NCI-H2029 treated with DMSO at 0.1 percent for 48 hours (cell line): ENCODE measurements at regions not wholly inside any gene's neighbourhood (a gene's known extent, or its start where the extent isn't known, plus 50 kb on each side); places are given as distances from the start of the nearest gene placed in this dataset.
A peak's percentile ranks its signal among the peaks of the same experiment; 100 is the strongest.
"Not testable (repeated sequence)": the region's sequence is repeated elsewhere in the genome, so short reads cannot be mapped to it uniquely, and the experiment has no call there.

ENCODE experiments used
- DNase-seq: peaks from one replicate; lab custom pipeline; 2025; lab: John Stamatoyannopoulos, UW

- DNase-seq = no peak
These were observed 56.0 kb upstream of the MID1 start for GRCh38 chrX:10676235-10676957.

- DNase-seq = peak; percentile 28
These were observed 57.1 kb upstream of the MID1 start for GRCh38 chrX:10677490-10677889.

- DNase-seq = no peak
These were observed 59.0 kb upstream of the MID1 start for GRCh38 chrX:10679387-10679786.

GRCh38 chrX:10681167-10681566 lies 60.8 kb upstream of the MID1 start:
- DNase-seq = no peak

GRCh38 chrX:10683631-10684030 lies 63.2 kb upstream of the MID1 start:
- not testable (repeated sequence) for DNase-seq

GRCh38 chrX:10685923-10686595 lies 65.7 kb upstream of the MID1 start:
- DNase-seq = no peak

GRCh38 chrX:10691751-10692150 lies 71.4 kb upstream of the MID1 start:
- DNase-seq = not testable (repeated sequence)

GRCh38 chrX:10697616-10698317 lies 77.4 kb upstream of the MID1 start:
- no peak for DNase-seq

GRCh38 chrX:10698318-10698640 lies 77.9 kb upstream of the MID1 start:
- no peak for DNase-seq

- no peak for DNase-seq
These were observed 81.6 kb upstream of the MID1 start for GRCh38 chrX:10702031-10702430.

GRCh38 chrX:10706342-10706741 lies 86.0 kb upstream of the MID1 start:
- not testable (repeated sequence) for DNase-seq

GRCh38 chrX:10707773-10708172 lies 87.4 kb upstream of the MID1 start:
- no peak for DNase-seq

- no peak for DNase-seq
These were observed 88.9 kb upstream of the MID1 start for GRCh38 chrX:10709276-10709675.

GRCh38 chrX:10714531-10714930 lies 94.1 kb upstream of the MID1 start:
- no peak for DNase-seq

- peak; percentile 1 for DNase-seq
These were observed 102.5 kb upstream of the MID1 start for GRCh38 chrX:10722851-10723250.

GRCh38 chrX:10725071-10725470 lies 104.7 kb upstream of the MID1 start:
- no peak for DNase-seq

GRCh38 chrX:10726647-10727046 lies 106.3 kb upstream of the MID1 start:
- no peak for DNase-seq

- DNase-seq = no peak
These were observed 108.5 kb upstream of the MID1 start for GRCh38 chrX:10728806-10729389.

GRCh38 chrX:10739426-10739825 lies 119.0 kb upstream of the MID1 start:
- DNase-seq = no peak

- no peak for DNase-seq
These were observed 120.6 kb upstream of the MID1 start for GRCh38 chrX:10741003-10741402.

GRCh38 chrX:10741550-10741949 lies 121.2 kb upstream of the MID1 start:
- DNase-seq = no peak

- no peak for DNase-seq
These were observed 123.1 kb upstream of the MID1 start for GRCh38 chrX:10743476-10743875.

GRCh38 chrX:10744007-10744406 lies 123.6 kb upstream of the MID1 start:
- no peak for DNase-seq
